GM10266 (cell line): ENCODE measurements at regions not wholly inside any gene's neighbourhood (a gene's known extent, or its start where the extent isn't known, plus 50 kb on each side); places are given as distances from the start of the nearest gene placed in this dataset.

Experiments
- DNase-seq: peaks from one replicate; pipeline ENCODE4 v3.0.0; 2012; ENCODE audit errors: extremely low spot score
- CTCF ChIP-seq: IDR thresholded peaks from 2 replicates; pipeline ENCODE4 v1.5.1; 2012; ENCODE audit warnings: mild to moderate bottlenecking, low read depth; ENCODE audit not compliant: control insufficient read depth, insufficient read depth; ENCODE audit errors: missing control alignments

GRCh38 chr3:167120828-167121227 lies 259.3 kb downstream of the ZBBX start:
- TF ChIP-seq CTCF, result no peak
- no peak for DNase-seq

GRCh38 chr3:167116120-167116922 lies 263.8 kb downstream of the ZBBX start:
- TF ChIP-seq CTCF, result no peak
- DNase-seq, result no peak

GRCh38 chr3:167115331-167115934 lies 264.7 kb downstream of the ZBBX start:
- no peak for DNase-seq
- no peak for TF ChIP-seq CTCF

DNA sequence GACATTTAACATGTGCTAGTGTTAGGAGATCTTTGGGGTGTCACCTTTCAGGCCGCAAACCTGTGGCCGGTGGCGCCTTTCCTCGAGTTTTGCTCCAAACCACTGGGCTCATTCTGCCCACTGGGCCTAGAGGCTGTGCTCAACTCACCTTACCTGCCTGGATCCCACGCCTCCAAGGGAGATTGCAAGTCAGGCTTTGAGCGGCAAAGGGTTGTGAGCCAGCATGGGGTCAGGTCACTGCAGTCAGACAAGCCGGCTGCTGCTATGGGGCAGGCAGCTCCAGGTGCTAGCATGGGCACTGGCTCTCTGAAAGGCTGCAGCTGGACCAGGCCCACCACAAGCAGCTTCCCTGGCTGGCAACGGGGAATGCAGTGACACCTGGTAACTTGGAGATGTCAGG lies 265.5 kb downstream of the ZBBX start:
- no peak for TF ChIP-seq CTCF

GRCh38 chr3:167113035-167113830 lies 266.9 kb downstream of the ZBBX start:
- TF ChIP-seq CTCF, result no peak
- no peak for DNase-seq

More for the DNA sequence above, 265.5 kb downstream of the ZBBX start:
- DNase-seq, result no peak

DNA sequence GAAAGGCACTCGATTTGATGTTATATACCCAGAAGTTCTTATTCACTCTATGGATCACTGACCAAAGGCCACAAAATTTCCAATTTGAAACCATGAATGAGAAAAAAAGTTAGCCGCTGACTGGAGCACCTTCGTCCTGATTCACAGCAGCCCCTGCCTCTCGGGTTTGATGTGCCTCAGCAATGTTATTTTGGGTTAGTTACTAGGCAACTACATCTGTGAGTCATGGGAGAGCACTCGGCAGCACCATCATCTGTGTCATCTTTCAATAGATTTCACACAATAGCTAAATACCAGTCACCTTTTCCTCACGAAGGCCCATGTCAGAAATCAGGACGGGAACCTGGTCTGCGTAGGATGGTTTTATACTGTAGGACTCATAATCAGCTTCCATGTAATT lies 269.2 kb downstream of the ZBBX start:
- TF ChIP-seq CTCF, result no peak
- no peak for DNase-seq
